Neural cell (in vitro differentiated cells): ENCODE measurements at regions not wholly inside any gene's neighbourhood (a gene's known extent, or its start where the extent isn't known, plus 50 kb on each side); places are given as distances from the start of the nearest gene placed in this dataset.

Experiments
- H2AFZ ChIP-seq: fragments of 200-600, 300-800 bp; sonication (generic), shearing (Covaris generic); 2 replicates; pipeline ENCODE4 v1.6.0; 2014; ENCODE audit warnings: low read depth, mild to moderate bottlenecking, antibody characterized with exemption, low read length, moderate library complexity
- H3F3A ChIP-seq: fragments of 200-600 bp; shearing (Covaris generic); 2 replicates; pipeline ENCODE4 v1.6.1; 2016; ENCODE audit warnings: mild to moderate bottlenecking, moderate library complexity, mixed read lengths, antibody characterized with exemption, low read length; ENCODE audit not compliant: insufficient read depth, poor library complexity, severe bottlenecking
- H3K27ac ChIP-seq: fragments of 200-600, 300-800 bp; sonication (generic), shearing (Covaris generic); 2 replicates; pipeline ENCODE4 v1.5.1; 2014; ENCODE audit warnings: mild to moderate bottlenecking, low read length, moderate library complexity
- H3K27me3 ChIP-seq: fragments of 300-800, 200-600 bp; sonication (generic), shearing (Covaris generic); 2 replicates; pipeline ENCODE4 v1.6.0; 2014; ENCODE audit warnings: mild to moderate bottlenecking, low read depth, low read length, moderate library complexity; ENCODE audit not compliant: insufficient read depth
- H3K36me3 ChIP-seq: fragments of 300-800, 200-600 bp; sonication (generic), shearing (Covaris generic); 2 replicates; pipeline ENCODE4 v1.5.1; 2014; ENCODE audit warnings: mild to moderate bottlenecking, antibody characterized with exemption, low read length, moderate library complexity; ENCODE audit not compliant: insufficient read depth
- H3K4me2 ChIP-seq: fragments of 300-800, 200-600 bp; sonication (generic), shearing (Covaris generic); 2 replicates; pipeline ENCODE4 v1.6.0; 2014; ENCODE audit warnings: mild to moderate bottlenecking, low read length
- H3K4me3 ChIP-seq: fragments of 300-800, 200-600 bp; sonication (generic), shearing (Covaris generic); 2 replicates; pipeline ENCODE4 v1.5.1; 2014; ENCODE audit warnings: mild to moderate bottlenecking, low read length, moderate library complexity
- H3K79me2 ChIP-seq: fragments of 200-600 bp; shearing (Covaris generic); replicated peaks from 2 replicates; pipeline ENCODE4 v1.6.0; 2014; ENCODE audit warnings: mild to moderate bottlenecking, low read length, moderate library complexity; ENCODE audit not compliant: insufficient read depth
- H3K9ac ChIP-seq: fragments of 300-800, 200-600 bp; sonication (generic), shearing (Covaris generic); 2 replicates; pipeline ENCODE4 v1.6.1; 2016; ENCODE audit warnings: mild to moderate bottlenecking, low read length, mixed read lengths
- H3K9me2 ChIP-seq: fragments of 200-600 bp; shearing (Covaris generic); 2 replicates; pipeline ENCODE4 v1.6.1; 2016; ENCODE audit warnings: mild to moderate bottlenecking, low read length, mixed read lengths; ENCODE audit not compliant: insufficient read depth
- H3K9me3 ChIP-seq: fragments of 200-600, 300-800 bp; sonication (generic), shearing (Covaris generic); 2 replicates; pipeline ENCODE4 v1.6.1; 2016; ENCODE audit warnings: mild to moderate bottlenecking, mixed run types, low read length, moderate library complexity, mixed read lengths
- H4K20me1 ChIP-seq: fragments of 200-600 bp; shearing (Covaris generic); 2 replicates; pipeline ENCODE4 v1.6.1; 2016; ENCODE audit warnings: mild to moderate bottlenecking, mixed run types; ENCODE audit not compliant: insufficient read depth
- CTCF ChIP-seq: fragments of 450-650 bp; IDR thresholded peaks from 2 replicates; pipeline ENCODE4 v1.5.1; 2014; ENCODE audit warnings: antibody characterized with exemption, mild to moderate bottlenecking, moderate library complexity; ENCODE audit not compliant: poor library complexity, severe bottlenecking
- EP300 ChIP-seq: fragments of 450-650 bp; conservative IDR thresholded peaks from 2 replicates; pipeline ENCODE4 v1.6.1; 2014; ENCODE audit warnings: antibody characterized with exemption, mild to moderate bottlenecking, moderate library complexity; ENCODE audit not compliant: poor library complexity, severe bottlenecking
- EZH2 ChIP-seq: fragments of 200-600, 300-800 bp; shearing (Covaris generic), sonication (generic); IDR thresholded peaks from 2 replicates; pipeline ENCODE4 v1.6.1; 2014; ENCODE audit warnings: antibody characterized with exemption, low read length, borderline replicate concordance, mild to moderate bottlenecking; ENCODE audit not compliant: insufficient read depth, poor library complexity, severe bottlenecking
- MXI1 ChIP-seq: fragments of 450-650 bp; conservative IDR thresholded peaks from 2 replicates; pipeline ENCODE4 v1.6.1; 2014; ENCODE audit warnings: antibody characterized with exemption, mild to moderate bottlenecking; ENCODE audit not compliant: poor library complexity, severe bottlenecking
- POLR2AphosphoS5 ChIP-seq: IDR thresholded peaks from 2 replicates; pipeline ENCODE4 v1.6.1; 2012
- RAD21 ChIP-seq: fragments of 450-650 bp; conservative IDR thresholded peaks from 2 replicates; pipeline ENCODE4 v1.6.1; 2014; ENCODE audit warnings: antibody characterized with exemption, mild to moderate bottlenecking, moderate library complexity
- REST ChIP-seq: IDR thresholded peaks from 2 replicates; pipeline ENCODE4 v1.6.1; 2012; ENCODE audit warnings: borderline replicate concordance
- SMC3 ChIP-seq: fragments of 450-650 bp; conservative IDR thresholded peaks from 2 replicates; pipeline ENCODE4 v1.6.1; 2014; ENCODE audit warnings: antibody characterized with exemption, mild to moderate bottlenecking, moderate library complexity; ENCODE audit not compliant: poor library complexity
- TAF1 ChIP-seq: IDR thresholded peaks from 2 replicates; pipeline ENCODE4 v1.6.1; 2012; ENCODE audit warnings: low read depth

- TF ChIP-seq TAF1 (no peak), EZH2 (no peak), POLR2AphosphoS5 (no peak), SMC3 (no peak), EP300 (no peak), CTCF (no peak), RAD21 (no peak), MXI1 (no peak), REST (no peak)
- no peaks in the 10 kb centered on the region for H3K79me2 ChIP-seq
- no peaks in the 10 kb centered on the region for H3F3A ChIP-seq
- no peaks in the 10 kb centered on the region for H3K9me3 ChIP-seq
- H3K27ac ChIP-seq: no peak overlapping the region
- no peaks in the 10 kb centered on the region for H4K20me1 ChIP-seq
- H2AFZ ChIP-seq: no peak overlapping the region
- no peak overlapping the region for H3K4me3 ChIP-seq
- H3K4me2 ChIP-seq: no peak overlapping the region
- H3K27me3 ChIP-seq: no peaks in the 10 kb centered on the region
- H3K36me3 ChIP-seq: no peaks in the 10 kb centered on the region
- no peaks in the 10 kb centered on the region for H3K9me2 ChIP-seq
- no peak overlapping the region for H3K9ac ChIP-seq
These were observed 75.8 kb upstream of the HIF1A start for GRCh38 chr14:61619494-61619893.

GRCh38 chr14:61620130-61620946 is 75.0 kb upstream of the HIF1A start:
- Histone ChIP-seq H2AFZ (no peak overlapping the region), H3K4me2 (no peak overlapping the region), H3K9me2 (no peaks in the 10 kb centered on the region), H3K27ac (no peak overlapping the region), H3F3A (no peaks in the 10 kb centered on the region), H4K20me1 (no peaks in the 10 kb centered on the region), H3K9ac (no peak overlapping the region), H3K4me3 (no peak overlapping the region), H3K9me3 (no peaks in the 10 kb centered on the region), H3K27me3 (no peaks in the 10 kb centered on the region), H3K36me3 (no peaks in the 10 kb centered on the region), H3K79me2 (no peaks in the 10 kb centered on the region)
- TF ChIP-seq CTCF: no peak
- TF ChIP-seq TAF1: no peak
- no peak for TF ChIP-seq RAD21
- TF ChIP-seq MXI1: no peak
- TF ChIP-seq EZH2: no peak
- no peak for TF ChIP-seq POLR2AphosphoS5
- no peak for TF ChIP-seq EP300
- TF ChIP-seq REST: no peak
- no peak for TF ChIP-seq SMC3
